OCI-LY3 (cell line): ENCODE measurements at regions not wholly inside any gene's neighbourhood (a gene's known extent, or its start where the extent isn't known, plus 50 kb on each side); places are given as distances from the start of the nearest gene placed in this dataset.

Source experiments
- H2AFZ ChIP-seq: fragments of 200-600, 300-600 bp; shearing (Covaris generic); 2 replicates; pipeline ENCODE4 v1.6.0; 2014; ENCODE audit warnings: antibody characterized with exemption, low read depth, low read length
- H3K27ac ChIP-seq: fragments of 200-600, 300-600 bp; sonication (generic); 2 replicates; pipeline ENCODE4 v1.5.1; 2014; ENCODE audit warnings: mild to moderate bottlenecking, low read length, moderate library complexity, mixed read lengths
- H3K27me3 ChIP-seq: fragments of 200-600, 300-600 bp; sonication (generic); 2 replicates; pipeline ENCODE4 v1.6.1; 2014; ENCODE audit warnings: low read depth, low read length, mixed read lengths
- H3K36me3 ChIP-seq: fragments of 200-600, 300-600 bp; sonication (generic); replicated peaks from 2 replicates; pipeline ENCODE3; 2014; ENCODE audit warnings: low read depth, low read length, mixed read lengths
- H3K4me1 ChIP-seq: fragments of 300-600, 200-600 bp; sonication (generic); 2 replicates; pipeline ENCODE4 v1.6.1; 2014; ENCODE audit warnings: low read length, mixed read lengths
- H3K4me2 ChIP-seq: fragments of 200-600, 300-600 bp; sonication (generic); 2 replicates; pipeline ENCODE4 v1.6.1; 2014; ENCODE audit warnings: low read length, mixed read lengths
- H3K4me3 ChIP-seq: fragments of 300-600, 200-600 bp; sonication (generic); 2 replicates; pipeline ENCODE4 v1.5.1; 2014; ENCODE audit warnings: antibody characterized with exemption, mild to moderate bottlenecking, low read length, moderate library complexity
- H3K79me2 ChIP-seq: fragments of 300-600, 200-600 bp; shearing (Covaris generic); 2 replicates; pipeline ENCODE4 v1.6.1; 2014; ENCODE audit warnings: mild to moderate bottlenecking, low read length, mixed read lengths
- H3K9ac ChIP-seq: fragments of 300-600, 200-600 bp; shearing (Covaris generic); 2 replicates; pipeline ENCODE4 v1.6.0; 2014; ENCODE audit warnings: mild to moderate bottlenecking, low read length, moderate library complexity
- H3K9me3 ChIP-seq: fragments of 200-600, 300-600 bp; shearing (Covaris generic); 2 replicates; pipeline ENCODE4 v1.6.1; 2014; ENCODE audit warnings: low read length, mixed read lengths; ENCODE audit not compliant: insufficient read depth
- H4K20me1 ChIP-seq: fragments of 200-600, 300-600 bp; sonication (generic); 2 replicates; pipeline ENCODE4 v1.6.1; 2016; ENCODE audit warnings: low read length, mixed read lengths; ENCODE audit not compliant: insufficient read depth
- EZH2phosphoT487 ChIP-seq: fragments of 200-600 bp; shearing (Covaris generic); IDR thresholded peaks from 2 replicates; pipeline ENCODE4 v1.6.1; 2018; ENCODE audit warnings: antibody characterized with exemption, mixed run types, low read depth
- TF ChIP-seq, protein P1 (sequence below): fragments of 200-600, 300-600 bp; sonication (generic); IDR thresholded peaks from 2 replicates; pipeline ENCODE4 v1.5.1; 2014; ENCODE audit warnings: antibody characterized with exemption, low read length, low read depth

DNA sequence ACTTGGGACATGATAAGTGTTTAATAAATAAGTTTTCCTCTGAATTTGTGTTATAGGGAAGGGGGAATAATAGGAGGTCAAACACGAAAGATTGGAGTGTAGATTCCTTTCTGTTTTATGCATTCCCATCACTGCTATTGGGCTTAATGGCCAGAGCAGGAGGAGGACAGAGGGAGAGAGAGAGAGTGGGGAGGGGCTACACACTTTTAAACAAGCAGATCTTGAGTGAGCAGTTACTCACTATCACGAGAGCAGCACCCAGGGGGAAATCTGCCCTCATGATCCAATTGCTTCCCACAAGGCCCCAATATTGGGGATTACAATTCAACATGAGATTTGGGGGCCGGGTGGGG lies 505.0 kb downstream of the GRIN2A start:
- Histone ChIP-seq H3K79me2 (no peaks in the 10 kb centered on the region), H3K4me2 (no peak overlapping the region), H3K9me3 (no peaks in the 10 kb centered on the region), H3K4me3 (no peak overlapping the region), H2AFZ (no peak overlapping the region), H4K20me1 (no peaks in the 10 kb centered on the region), H3K9ac (no peak overlapping the region), H3K27ac (no peak overlapping the region), H3K4me1 (peaks cover 18% of the 10 kb centered on the region), H3K36me3 (no peaks in the 10 kb centered on the region), H3K27me3 (peaks cover 21% of the 10 kb centered on the region)
- no peak for TF ChIP-seq EZH2phosphoT487
- TF ChIP-seq, protein P1, sequence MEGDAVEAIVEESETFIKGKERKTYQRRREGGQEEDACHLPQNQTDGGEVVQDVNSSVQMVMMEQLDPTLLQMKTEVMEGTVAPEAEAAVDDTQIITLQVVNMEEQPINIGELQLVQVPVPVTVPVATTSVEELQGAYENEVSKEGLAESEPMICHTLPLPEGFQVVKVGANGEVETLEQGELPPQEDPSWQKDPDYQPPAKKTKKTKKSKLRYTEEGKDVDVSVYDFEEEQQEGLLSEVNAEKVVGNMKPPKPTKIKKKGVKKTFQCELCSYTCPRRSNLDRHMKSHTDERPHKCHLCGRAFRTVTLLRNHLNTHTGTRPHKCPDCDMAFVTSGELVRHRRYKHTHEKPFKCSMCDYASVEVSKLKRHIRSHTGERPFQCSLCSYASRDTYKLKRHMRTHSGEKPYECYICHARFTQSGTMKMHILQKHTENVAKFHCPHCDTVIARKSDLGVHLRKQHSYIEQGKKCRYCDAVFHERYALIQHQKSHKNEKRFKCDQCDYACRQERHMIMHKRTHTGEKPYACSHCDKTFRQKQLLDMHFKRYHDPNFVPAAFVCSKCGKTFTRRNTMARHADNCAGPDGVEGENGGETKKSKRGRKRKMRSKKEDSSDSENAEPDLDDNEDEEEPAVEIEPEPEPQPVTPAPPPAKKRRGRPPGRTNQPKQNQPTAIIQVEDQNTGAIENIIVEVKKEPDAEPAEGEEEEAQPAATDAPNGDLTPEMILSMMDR: no peak

DNA sequence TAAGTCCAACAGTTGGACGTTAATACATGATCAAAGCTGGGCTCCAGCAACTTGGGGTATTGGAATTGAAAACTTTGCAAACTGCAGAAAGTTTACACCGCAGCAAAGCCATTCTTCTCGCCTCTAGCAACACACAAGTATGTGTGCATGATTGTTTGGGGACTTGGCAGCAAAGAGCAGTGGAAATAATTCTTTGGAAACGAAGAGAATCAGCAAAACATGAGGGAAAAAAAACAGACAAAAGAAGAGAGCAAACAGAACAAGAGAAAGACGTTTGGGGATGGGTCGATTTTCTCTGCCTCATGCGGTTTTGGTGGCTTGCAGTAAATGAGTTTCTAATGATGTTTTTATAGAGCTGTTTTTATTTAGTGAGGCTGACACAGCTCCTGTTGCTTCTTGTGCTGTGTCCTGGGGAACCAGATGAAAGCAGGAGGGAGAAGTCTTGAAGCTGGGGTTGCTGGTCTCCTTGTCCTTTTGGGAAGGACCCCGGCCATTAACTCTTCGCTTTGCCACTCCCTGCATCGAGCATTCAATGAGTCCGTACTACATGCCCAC lies 502.9 kb downstream of the GRIN2A start:
- H3K79me2 ChIP-seq: no peaks in the 10 kb centered on the region
- H3K27ac ChIP-seq: no peak overlapping the region

DNA sequence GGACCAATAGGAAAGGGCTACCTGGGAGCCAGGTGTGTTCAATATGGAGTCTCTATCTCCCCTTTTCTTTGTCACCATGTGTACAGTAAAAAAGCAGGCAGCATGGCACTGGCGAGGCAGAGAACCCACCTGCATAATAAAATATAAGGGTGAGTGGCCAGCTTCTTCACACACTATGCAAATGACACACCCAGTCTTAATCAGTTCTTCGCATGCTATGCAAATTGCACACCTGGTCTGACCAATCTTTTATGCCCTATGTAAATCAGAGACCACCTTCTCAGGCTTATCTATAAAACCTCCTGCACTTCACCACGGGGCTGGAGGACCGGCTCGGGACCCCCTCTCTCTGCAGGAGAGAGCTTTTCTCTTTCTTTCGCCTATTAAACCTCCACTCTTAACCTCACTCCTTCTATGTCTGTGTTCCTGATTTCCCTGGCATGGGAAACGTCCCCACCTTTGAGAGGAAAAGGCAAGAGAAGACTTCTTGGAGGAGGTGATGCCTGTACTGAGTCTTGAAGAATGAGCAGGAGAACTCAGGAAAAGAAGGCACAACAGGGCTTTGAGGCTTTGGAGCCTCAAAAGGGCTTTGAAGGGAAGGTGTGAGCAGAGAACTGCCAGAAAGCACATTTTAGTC lies 502.1 kb downstream of the GRIN2A start:
- H3K9ac ChIP-seq: no peak overlapping the region
- no peaks in the 10 kb centered on the region for H3K36me3 ChIP-seq
- H3K27ac ChIP-seq: no peak overlapping the region
- H2AFZ ChIP-seq: no peak overlapping the region
- TF ChIP-seq, protein P1: no peak
- TF ChIP-seq EZH2phosphoT487: no peak
- H3K9me3 ChIP-seq: no peaks in the 10 kb centered on the region
- H3K4me2 ChIP-seq: no peak overlapping the region
- no peak overlapping the region for H3K4me3 ChIP-seq
- H3K79me2 ChIP-seq: no peaks in the 10 kb centered on the region
- peaks cover 18% of the 10 kb centered on the region for H3K4me1 ChIP-seq
- no peaks in the 10 kb centered on the region for H4K20me1 ChIP-seq
- H3K27me3 ChIP-seq: peaks cover 21% of the 10 kb centered on the region

More for the DNA sequence above, 502.9 kb downstream of the GRIN2A start:
- H3K9ac ChIP-seq: no peak overlapping the region
- H3K27me3 ChIP-seq: peaks cover 21% of the 10 kb centered on the region
- TF ChIP-seq, protein P1: no peak
- TF ChIP-seq EZH2phosphoT487: no peak
- peaks cover 18% of the 10 kb centered on the region for H3K4me1 ChIP-seq
- no peaks in the 10 kb centered on the region for H3K9me3 ChIP-seq
- H3K4me2 ChIP-seq: no peak overlapping the region
- no peak overlapping the region for H3K4me3 ChIP-seq
- no peaks in the 10 kb centered on the region for H3K36me3 ChIP-seq
- no peak overlapping the region for H2AFZ ChIP-seq
- H4K20me1 ChIP-seq: no peaks in the 10 kb centered on the region

DNA sequence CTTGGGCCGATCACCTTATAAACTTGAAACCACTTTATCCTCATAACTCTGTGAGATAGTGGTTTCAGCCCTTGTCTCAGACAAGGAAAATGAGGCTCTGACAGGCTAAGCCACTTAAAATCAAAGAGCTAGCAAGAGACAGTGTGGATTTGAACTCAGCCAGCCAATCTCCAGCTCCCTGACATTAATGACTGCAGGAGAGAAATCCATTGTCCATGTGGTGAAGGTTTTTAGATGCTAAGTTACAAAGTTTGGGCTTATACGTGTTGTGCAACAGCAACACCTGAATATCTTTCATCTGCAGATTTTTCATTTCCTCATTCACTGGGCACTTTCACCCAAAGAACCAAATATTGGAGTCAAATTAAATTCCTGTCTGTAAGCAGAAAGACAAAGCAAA lies 501.3 kb downstream of the GRIN2A start:
- H3K4me1 ChIP-seq: peaks cover 18% of the 10 kb centered on the region
- H3K27me3 ChIP-seq: peaks cover 21% of the 10 kb centered on the region
- TF ChIP-seq EZH2phosphoT487: no peak
- TF ChIP-seq, protein P1: no peak
- no peak overlapping the region for H3K9ac ChIP-seq
- no peaks in the 10 kb centered on the region for H3K79me2 ChIP-seq
- H3K36me3 ChIP-seq: no peaks in the 10 kb centered on the region
- no peak overlapping the region for H3K4me3 ChIP-seq
- H4K20me1 ChIP-seq: no peaks in the 10 kb centered on the region
- H2AFZ ChIP-seq: no peak overlapping the region
- no peak overlapping the region for H3K27ac ChIP-seq
- H3K4me2 ChIP-seq: 0 out of 2 replicates have a peak overlapping the region, but pooled peaks have one; percentile 16
- H3K9me3 ChIP-seq: no peaks in the 10 kb centered on the region
